Mesenchymal stem cell (in vitro differentiated cells and primary cell): ENCODE measurements at regions not wholly inside any gene's neighbourhood (a gene's known extent, or its start where the extent isn't known, plus 50 kb on each side); places are given as distances from the start of the nearest gene placed in this dataset.

ENCODE experiments used
- DNase-seq: peaks from one replicate; pipeline ENCODE4 v3.0.0-alpha.2; 2013
- H2AFZ ChIP-seq: one replicate; pipeline ENCODE4 v1.6.1; 2013; ENCODE audit warnings: low read depth, mild to moderate bottlenecking, control low read depth, inconsistent platforms, low read length, moderate library complexity
- H2AK5ac ChIP-seq: 2 replicates; pipeline ENCODE4 v1.6.1; 2013; ENCODE audit warnings: low read length, moderate library complexity, mild to moderate bottlenecking, inconsistent platforms; ENCODE audit not compliant: severe bottlenecking
- H2BK120ac ChIP-seq: one replicate; pipeline ENCODE4 v1.6.1; 2013; ENCODE audit warnings: low read depth, mild to moderate bottlenecking, inconsistent platforms, low read length, moderate library complexity
- H2BK12ac ChIP-seq, 2 experiments: one replicate each; pipeline ENCODE4 v1.6.1; 2013; ENCODE audit warnings: inconsistent platforms in 2 of 2, low read length in 2 of 2, mild to moderate bottlenecking in 2 of 2, moderate library complexity in 2 of 2, control low read depth in 1 of 2
- H2BK15ac ChIP-seq: one replicate; pipeline ENCODE4 v1.6.1; 2013; ENCODE audit warnings: mild to moderate bottlenecking, low read depth, inconsistent platforms; ENCODE audit not compliant: poor library complexity, severe bottlenecking
- H2BK5ac ChIP-seq: 2 replicates; pipeline ENCODE4 v1.6.1; 2013; ENCODE audit warnings: low read depth, mild to moderate bottlenecking, low read length, control low read depth, inconsistent platforms; ENCODE audit not compliant: poor library complexity, severe bottlenecking
- H3K14ac ChIP-seq, 2 experiments: one replicate each; pipeline ENCODE4 v1.6.1; 2013; ENCODE audit warnings: inconsistent platforms in 2 of 2, low read length in 2 of 2, control low read depth in 1 of 2, mild to moderate bottlenecking in 1 of 2, moderate library complexity in 1 of 2
- H3K18ac ChIP-seq, 2 experiments: one replicate each; pipeline ENCODE4 v1.6.1; 2013; ENCODE audit warnings: inconsistent platforms in 2 of 2, low read length in 2 of 2, control low read depth in 1 of 2, low read depth in 1 of 2, mild to moderate bottlenecking in 1 of 2
- H3K23ac ChIP-seq, 2 experiments: one replicate each; pipeline ENCODE4 v1.6.1; 2013; ENCODE audit warnings: inconsistent platforms in 2 of 2, low read length in 2 of 2, mild to moderate bottlenecking in 2 of 2, moderate library complexity in 2 of 2, control low read depth in 1 of 2
- H3K27ac ChIP-seq: 2 replicates; pipeline ENCODE4 v1.5.1; 2013; ENCODE audit warnings: mild to moderate bottlenecking, moderate library complexity, low read length, control low read depth, inconsistent platforms; ENCODE audit not compliant: poor library complexity, severe bottlenecking
- H3K27me3 ChIP-seq, 2 experiments: 2 replicates each; pipeline versions ENCODE4 v1.6.1 to v1.7.0; 2013; ENCODE audit warnings: low read length in 2 of 2, mild to moderate bottlenecking in 2 of 2, moderate library complexity in 2 of 2, control low read depth in 1 of 2, inconsistent platforms in 1 of 2; ENCODE audit not compliant: control insufficient read depth in 1 of 2, insufficient read depth in 1 of 2
- H3K36me3 ChIP-seq, 2 experiments: 2 replicates each; pipeline versions ENCODE4 v1.6.1 to v1.7.0; 2013; ENCODE audit warnings: low read length in 2 of 2, control low read depth in 1 of 2, inconsistent platforms in 1 of 2, low read depth in 1 of 2, mild to moderate bottlenecking in 1 of 2; ENCODE audit not compliant: insufficient read depth in 2 of 2, control insufficient read depth in 1 of 2
- H3K4ac ChIP-seq, 2 experiments: one replicate each; pipeline ENCODE4 v1.6.1; 2013; ENCODE audit warnings: inconsistent platforms in 2 of 2, low read length in 2 of 2, mild to moderate bottlenecking in 2 of 2, moderate library complexity in 2 of 2, control low read depth in 1 of 2, low read depth in 1 of 2
- H3K4me1 ChIP-seq: 2 replicates; pipeline ENCODE4 v1.6.1; 2013; ENCODE audit warnings: low read depth, low read length, control low read depth; ENCODE audit not compliant: control insufficient read depth, insufficient read depth
- H3K4me2 ChIP-seq: 2 replicates; pipeline ENCODE4 v1.6.1; 2013; ENCODE audit warnings: low read length, mild to moderate bottlenecking, inconsistent platforms; ENCODE audit not compliant: poor library complexity, severe bottlenecking
- H3K4me3 ChIP-seq, 2 experiments: 2 replicates each; pipeline versions ENCODE4 v1.5.1 to v1.7.0; 2013; ENCODE audit warnings: low read length in 2 of 2, mild to moderate bottlenecking in 2 of 2, control low read depth in 1 of 2, low read depth in 1 of 2; ENCODE audit not compliant: insufficient read depth in 1 of 2
- H3K79me1 ChIP-seq: replicated peaks from 2 replicates; pipeline ENCODE4 v1.6.1; 2013; ENCODE audit warnings: mild to moderate bottlenecking, control low read depth, low read length, inconsistent platforms; ENCODE audit not compliant: poor library complexity, severe bottlenecking
- H3K9ac ChIP-seq: 2 replicates; pipeline ENCODE4 v1.7.0; 2013; ENCODE audit warnings: mild to moderate bottlenecking, low read length, moderate library complexity
- H3K9me3 ChIP-seq: 2 replicates; pipeline ENCODE4 v1.7.0; 2013; ENCODE audit warnings: mild to moderate bottlenecking, low read length; ENCODE audit not compliant: control insufficient read depth
- H4K8ac ChIP-seq: one replicate; pipeline ENCODE4 v1.6.1; 2013; ENCODE audit warnings: inconsistent platforms, mild to moderate bottlenecking, low read length, moderate library complexity
- H4K91ac ChIP-seq: one replicate; pipeline ENCODE4 v1.6.1; 2013; ENCODE audit warnings: mild to moderate bottlenecking, low read length, inconsistent platforms
- WGBS: methylation state at CpG from one replicate; pipeline ENCODE4 v1.1.7; 2013; ENCODE audit warnings: mixed read lengths; 5-methylcytosine and 5-hydroxymethylcytosine counted together

- no peak overlapping the region for H3K27ac ChIP-seq
- H3K4ac ChIP-seq, result peak overlapping the region in 1 of 2 experiments; percentile 6
- H3K36me3 ChIP-seq, result no peaks in the 10 kb centered on the region
Observed at GRCh38 chr5:74252044-74252443, 388.5 kb downstream of the ENC1 start.

GRCh38 chr5:74251141-74252035 is 389.1 kb downstream of the ENC1 start:
- Histone ChIP-seq H4K91ac (no peak overlapping the region), H2AFZ (no peak overlapping the region), H2BK12ac (peak overlapping the region; percentile 14 to 17), H3K9me3 (no peaks in the 10 kb centered on the region), H3K36me3 (no peaks in the 10 kb centered on the region), H3K27me3 (no peaks in the 10 kb centered on the region), H3K4me1 (peaks cover 1% of the 10 kb centered on the region), H3K4me3 (peak overlapping the region in 1 of 2 experiments; percentile 44), H3K9ac (peak overlapping the region; percentile 81), H4K8ac (no peak overlapping the region), H3K27ac (no peak overlapping the region), H3K23ac (no peak overlapping the region), H3K4ac (peak overlapping the region; percentile 15 to 37), H3K14ac (no peak overlapping the region), H3K79me1 (no peaks in the 10 kb centered on the region), H2BK5ac (no peak overlapping the region), H2AK5ac (no peak overlapping the region), H3K18ac (peak overlapping the region; percentile 25 to 85), H2BK15ac (no peak overlapping the region), H3K4me2 (no peak overlapping the region), H2BK120ac (peak overlapping the region; percentile 4)
- WGBS, result 52% methylated on average over 6 of the region's 9 CpGs
- peak; percentile 96 for DNase-seq

More at GRCh38 chr5:74252044-74252443, 388.5 kb downstream of the ENC1 start:
- Histone ChIP-seq H3K27me3 (peaks cover 0 to 2% of the 10 kb centered on the region in 2 experiments), H3K18ac (peak overlapping the region; percentile 16 to 60), H3K4me2 (no peak overlapping the region), H3K79me1 (no peaks in the 10 kb centered on the region), H4K8ac (peak overlapping the region; percentile 43), H3K23ac (no peak overlapping the region), H2BK120ac (no peak overlapping the region), H4K91ac (peak overlapping the region; percentile 9), H2BK5ac (no peak overlapping the region), H2BK12ac (peak overlapping the region; percentile 33 to 85), H3K4me3 (no peak overlapping the region), H2AK5ac (peak overlapping the region; percentile 40), H3K4me1 (peaks cover 2% of the 10 kb centered on the region), H3K14ac (no peak overlapping the region), H2BK15ac (peak overlapping the region; percentile 39), H3K9me3 (no peaks in the 10 kb centered on the region), H2AFZ (no peak overlapping the region), H3K9ac (peak overlapping the region; percentile 81)
- no CpG with 5 or more reads among the region's 2 CpGs for WGBS
- DNase-seq, result no peak

- H3K9ac ChIP-seq, result peak overlapping the region; percentile 81
- peaks cover 1% of the 10 kb centered on the region for H3K4me1 ChIP-seq
- no peak overlapping the region for H3K23ac ChIP-seq
- H3K9me3 ChIP-seq, result no peaks in the 10 kb centered on the region
- H3K27ac ChIP-seq, result no peak overlapping the region
- H3K79me1 ChIP-seq, result no peaks in the 10 kb centered on the region
- WGBS, result 71% methylated on average over 4 of the region's 6 CpGs
- no peaks in the 10 kb centered on the region for H3K27me3 ChIP-seq
- peak overlapping the region in 1 of 2 experiments; percentile 53 for H3K14ac ChIP-seq
- peak overlapping the region; percentile 62 for H2BK15ac ChIP-seq
- H4K8ac ChIP-seq, result peak overlapping the region; percentile 93
- H2BK120ac ChIP-seq, result no peak overlapping the region
- peak overlapping the region in 1 of 2 experiments; percentile 49 for H3K4ac ChIP-seq
- H3K4me3 ChIP-seq, result peak overlapping the region in 1 of 2 experiments; percentile 23
- H3K18ac ChIP-seq, result peak overlapping the region; percentile 85 to 93
- DNase-seq, result no peak
- no peak overlapping the region for H3K4me2 ChIP-seq
- H2BK5ac ChIP-seq, result no peak overlapping the region
- no peak overlapping the region for H2AK5ac ChIP-seq
- peak overlapping the region; percentile 15 for H2AFZ ChIP-seq
- no peaks in the 10 kb centered on the region for H3K36me3 ChIP-seq
- H4K91ac ChIP-seq, result peak overlapping the region; percentile 92
- H2BK12ac ChIP-seq, result peak overlapping the region; percentile 80 to 94
Observed at GRCh38 chr5:74250304-74251102, 390.0 kb downstream of the ENC1 start.

- peaks cover 1% of the 10 kb centered on the region for H3K4me1 ChIP-seq
- H3K23ac ChIP-seq, result no peak overlapping the region
- no peaks in the 10 kb centered on the region for H3K9me3 ChIP-seq
- no peak overlapping the region for H3K18ac ChIP-seq
- H3K4me2 ChIP-seq, result no peak overlapping the region
- H2AK5ac ChIP-seq, result no peak overlapping the region
- H2BK15ac ChIP-seq, result peak overlapping the region; percentile 56
- H2BK12ac ChIP-seq, result no peak overlapping the region
- DNase-seq, result no peak
- no peaks in the 10 kb centered on the region for H3K79me1 ChIP-seq
- H4K91ac ChIP-seq, result no peak overlapping the region
- H3K14ac ChIP-seq, result no peak overlapping the region
- no peaks in the 10 kb centered on the region for H3K27me3 ChIP-seq
- H3K4ac ChIP-seq, result no peak overlapping the region
- no peak overlapping the region for H3K9ac ChIP-seq
- no peak overlapping the region for H2AFZ ChIP-seq
- no peak overlapping the region for H3K4me3 ChIP-seq
- H2BK5ac ChIP-seq, result no peak overlapping the region
- no peak overlapping the region for H4K8ac ChIP-seq
- no peak overlapping the region for H2BK120ac ChIP-seq
- no peak overlapping the region for H3K27ac ChIP-seq
- no peaks in the 10 kb centered on the region for H3K36me3 ChIP-seq
Observed at GRCh38 chr5:74248576-74248975, 392.0 kb downstream of the ENC1 start.
